ENCODE measurements at regions not wholly inside any gene's neighbourhood (a gene's known extent, or its start where the extent isn't known, plus 50 kb on each side); places are given as distances from the start of the nearest gene placed in this dataset.

DNA sequence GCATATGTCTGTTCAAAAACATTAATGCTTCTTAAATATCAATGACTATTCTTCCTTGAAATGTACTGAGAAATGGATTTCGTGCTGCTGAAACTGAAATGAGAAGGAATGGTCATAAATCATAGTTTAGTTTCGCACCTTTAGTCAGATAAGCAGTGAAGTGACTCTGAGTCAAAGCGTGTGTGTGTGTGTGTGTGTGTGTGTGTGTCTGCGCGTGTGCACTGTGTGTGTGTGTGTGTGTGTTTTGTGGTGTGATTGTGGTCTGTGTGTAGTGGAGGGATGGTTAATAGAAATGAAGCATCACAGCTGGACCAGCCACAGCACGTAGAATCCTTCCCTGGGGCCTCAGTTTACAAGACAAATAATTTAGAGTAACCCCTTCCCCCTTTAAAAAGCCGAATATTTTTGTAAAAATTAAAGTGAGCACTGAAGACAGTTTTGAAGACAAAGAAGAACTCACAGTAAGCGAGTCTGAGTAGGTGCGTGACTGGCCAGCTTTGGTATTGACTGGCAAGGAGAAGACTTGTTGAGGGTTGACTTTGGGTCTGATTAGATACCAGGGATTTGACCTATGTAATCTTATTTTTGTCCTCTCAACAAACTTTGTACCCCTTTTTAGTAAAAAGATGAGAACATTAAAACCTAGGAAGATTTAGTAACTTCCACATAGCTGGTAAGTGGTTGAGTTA is 202.0 kb upstream of the IL12A start:
- TF ChIP-seq, protein P1, sequence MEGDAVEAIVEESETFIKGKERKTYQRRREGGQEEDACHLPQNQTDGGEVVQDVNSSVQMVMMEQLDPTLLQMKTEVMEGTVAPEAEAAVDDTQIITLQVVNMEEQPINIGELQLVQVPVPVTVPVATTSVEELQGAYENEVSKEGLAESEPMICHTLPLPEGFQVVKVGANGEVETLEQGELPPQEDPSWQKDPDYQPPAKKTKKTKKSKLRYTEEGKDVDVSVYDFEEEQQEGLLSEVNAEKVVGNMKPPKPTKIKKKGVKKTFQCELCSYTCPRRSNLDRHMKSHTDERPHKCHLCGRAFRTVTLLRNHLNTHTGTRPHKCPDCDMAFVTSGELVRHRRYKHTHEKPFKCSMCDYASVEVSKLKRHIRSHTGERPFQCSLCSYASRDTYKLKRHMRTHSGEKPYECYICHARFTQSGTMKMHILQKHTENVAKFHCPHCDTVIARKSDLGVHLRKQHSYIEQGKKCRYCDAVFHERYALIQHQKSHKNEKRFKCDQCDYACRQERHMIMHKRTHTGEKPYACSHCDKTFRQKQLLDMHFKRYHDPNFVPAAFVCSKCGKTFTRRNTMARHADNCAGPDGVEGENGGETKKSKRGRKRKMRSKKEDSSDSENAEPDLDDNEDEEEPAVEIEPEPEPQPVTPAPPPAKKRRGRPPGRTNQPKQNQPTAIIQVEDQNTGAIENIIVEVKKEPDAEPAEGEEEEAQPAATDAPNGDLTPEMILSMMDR (IDR thresholded peaks at IDR 0.05; ENCODE audit: insufficient read depth, low read length, poor library complexity, severe bottlenecking) = no peak
- no peak for TF ChIP-seq EZH2phosphoT487 (conservative IDR thresholded peaks at IDR 0.05; ENCODE audit: low read length)

All from SU-DHL-6 (cell line).